Stimulated activated CD4-positive, alpha-beta T cell treated with anti-CD3 and anti-CD28 coated beads, Interleukin-4, amount 100 ng/mL, for 4 hours (primary cell): ENCODE measurements at regions not wholly inside any gene's neighbourhood (a gene's known extent, or its start where the extent isn't known, plus 50 kb on each side); places are given as distances from the start of the nearest gene placed in this dataset.
"Not testable (repeated sequence)": the region's sequence is repeated elsewhere in the genome, so short reads cannot be mapped to it uniquely, and the experiment has no call there.

Experiments
- DNase-seq, 2 experiments: peaks; one replicate each; pipeline ENCODE4 v3.0.0-alpha.2; 2020

DNA sequence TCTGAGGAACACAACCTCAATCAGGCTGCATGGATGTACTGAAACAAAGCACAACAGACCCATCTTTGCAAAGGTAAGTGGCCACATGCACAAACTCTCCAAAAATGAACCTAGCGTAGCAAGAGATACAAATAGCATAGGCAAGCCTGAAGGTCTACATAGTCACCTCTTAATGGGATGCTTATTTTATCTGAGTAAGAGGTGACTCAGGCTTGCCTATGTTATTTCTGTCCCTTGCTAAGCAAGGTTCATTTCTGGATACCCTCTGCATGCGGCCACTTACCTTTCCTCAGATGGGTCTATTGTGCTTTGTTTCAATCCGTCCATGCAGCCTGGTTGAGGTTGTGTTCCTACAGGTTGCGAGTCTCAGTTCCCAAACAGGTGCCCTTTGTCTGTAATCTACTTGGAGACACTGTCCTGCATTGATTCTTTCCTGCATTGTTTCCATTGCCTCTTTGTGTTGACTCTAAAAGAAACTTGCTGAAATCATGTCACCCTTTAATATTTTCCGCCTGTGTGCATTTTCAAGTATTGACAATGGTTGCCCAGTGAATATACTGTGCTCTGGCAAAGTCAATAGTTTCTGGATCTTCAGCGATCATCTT lies 291.8 kb upstream of the LYZL1 start:
- no peak for DNase-seq

DNA sequence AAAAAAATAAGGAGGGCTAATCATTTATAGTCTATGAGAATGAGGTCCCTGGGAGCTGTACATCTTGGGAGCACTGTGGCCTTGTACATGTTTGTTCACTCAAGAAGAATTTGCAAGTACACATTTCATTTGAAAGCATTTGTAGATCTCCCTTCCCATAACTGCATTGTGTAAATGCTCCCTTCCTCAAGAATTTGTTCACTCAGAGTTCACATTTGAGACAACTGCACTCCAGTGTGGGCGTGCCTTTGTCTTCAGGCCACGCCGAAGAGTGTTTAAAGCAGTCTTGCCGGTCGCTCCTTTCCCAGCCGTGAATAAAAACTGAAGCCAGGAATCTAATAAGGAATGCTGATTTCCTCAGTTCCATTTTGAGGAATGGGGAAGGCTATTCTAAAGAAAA lies 291.1 kb upstream of the LYZL1 start:
- no peak for DNase-seq

DNA sequence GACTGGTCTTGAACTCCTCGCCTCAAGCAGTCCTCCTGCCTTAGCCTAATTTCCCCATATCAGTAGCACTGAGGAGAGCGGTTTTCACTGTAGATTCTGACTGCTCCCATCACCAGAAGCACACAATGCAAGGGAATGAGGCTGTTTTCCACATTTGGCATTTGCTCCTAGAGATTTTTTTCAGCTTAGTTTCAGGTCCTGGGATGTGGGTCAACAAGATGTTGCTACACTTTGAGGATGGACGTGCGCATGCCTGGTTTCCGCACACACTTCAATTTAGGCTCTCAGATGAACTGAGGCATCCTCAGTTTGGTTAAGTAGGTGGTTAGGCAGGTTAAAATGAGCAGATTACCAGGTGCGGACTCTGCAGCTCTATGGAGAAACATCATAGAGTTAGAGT lies 287.1 kb upstream of the LYZL1 start:
- no peak for DNase-seq

DNA sequence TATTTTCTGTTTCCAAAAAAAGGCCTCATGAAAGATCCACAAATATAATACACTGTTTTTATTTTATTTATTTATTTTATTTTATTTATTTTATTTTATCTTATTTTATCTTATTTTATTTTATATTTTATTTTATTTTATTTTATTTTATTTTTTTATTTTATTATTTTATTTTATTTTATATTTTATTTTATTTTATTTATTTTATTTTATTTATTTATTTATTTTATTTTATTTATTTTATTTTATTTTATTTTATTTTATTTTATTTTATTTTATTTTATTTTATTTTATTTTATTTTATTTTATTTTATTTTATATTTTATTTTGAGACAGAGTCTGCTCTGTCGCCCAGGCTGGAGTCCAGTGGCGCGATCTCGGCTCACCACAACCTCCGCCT lies 285.9 kb upstream of the LYZL1 start:
- not testable (repeated sequence) for DNase-seq

DNA sequence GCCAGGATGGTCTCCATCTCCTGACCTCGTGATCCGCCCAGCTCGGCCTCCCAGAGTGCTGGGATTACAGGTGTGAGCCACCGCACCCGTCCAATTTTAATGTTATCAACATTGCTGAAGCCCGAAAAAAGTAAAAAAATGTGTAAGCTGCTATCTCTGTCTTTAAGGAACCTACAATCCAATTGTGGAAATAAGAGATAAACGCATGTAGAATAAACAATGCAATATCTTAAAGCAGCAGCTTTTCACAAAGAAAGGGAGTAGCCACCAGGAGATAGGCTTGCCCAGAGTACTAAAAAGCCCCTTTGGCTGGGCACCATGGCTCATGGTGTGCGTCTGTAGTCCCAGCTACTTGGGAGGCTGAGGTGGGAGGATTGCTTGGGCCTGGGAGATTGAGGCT lies 282.9 kb upstream of the LYZL1 start:
- DNase-seq = no peak

DNA sequence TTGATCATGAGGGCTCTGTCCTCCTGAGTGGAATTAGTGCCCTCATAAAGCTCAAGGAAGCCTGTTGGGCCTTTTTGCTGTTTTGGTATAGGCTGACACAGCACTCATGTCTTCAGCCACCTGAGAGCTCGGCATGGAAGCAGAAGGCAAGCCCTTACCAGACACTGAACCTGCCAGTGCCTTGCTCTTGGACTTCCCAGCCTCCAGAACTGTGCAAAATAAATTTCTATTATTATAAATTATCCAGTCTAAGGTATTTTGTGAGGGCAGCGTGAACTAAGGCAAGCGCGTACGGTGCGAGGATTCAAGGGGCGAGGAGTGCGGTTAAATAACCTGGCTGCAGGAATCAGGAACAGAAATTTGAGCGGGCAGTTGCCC lies 281.5 kb upstream of the LYZL1 start:
- no peak for DNase-seq

DNA sequence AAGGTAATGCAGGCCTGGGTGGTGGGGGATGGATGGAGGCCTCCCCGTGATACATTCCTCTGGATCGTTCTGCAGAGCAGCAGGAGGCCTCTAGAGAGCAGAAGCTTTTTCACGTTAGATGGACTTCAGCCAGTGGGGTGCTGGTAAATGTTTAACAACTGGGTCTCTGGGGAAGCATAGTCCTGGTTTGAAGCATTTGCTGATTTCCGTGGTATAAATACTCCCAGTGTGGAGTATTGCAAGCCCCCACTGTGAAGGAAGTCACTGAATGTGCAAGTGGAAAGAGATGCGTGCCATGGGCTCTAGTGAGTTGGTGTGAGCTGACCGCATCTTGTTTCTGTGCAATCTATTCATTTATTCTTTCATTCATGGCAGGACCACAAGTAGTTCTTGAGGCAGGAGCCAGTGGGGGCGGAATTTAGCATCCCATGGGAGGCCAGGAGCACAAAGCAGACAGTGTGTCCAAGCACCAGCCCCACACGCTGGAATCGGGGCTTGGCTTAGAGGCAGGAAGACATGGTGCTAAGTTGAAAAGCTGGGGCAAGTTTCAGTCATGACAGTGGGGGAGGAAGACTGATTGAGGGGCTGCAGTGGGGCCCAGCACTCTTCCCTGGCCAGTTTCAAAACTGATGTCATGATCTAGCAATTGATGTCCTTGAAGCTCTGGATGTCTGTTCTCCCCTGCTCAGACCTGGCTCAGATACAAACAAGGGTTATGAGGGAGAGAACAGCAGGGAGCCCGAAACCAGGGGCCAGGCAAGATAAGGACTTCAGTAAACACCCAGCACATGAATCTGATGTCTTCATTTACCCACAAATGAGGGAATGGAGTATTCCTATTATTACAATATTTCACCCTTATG lies 280.9 kb upstream of the LYZL1 start:
- no peak for DNase-seq

DNA sequence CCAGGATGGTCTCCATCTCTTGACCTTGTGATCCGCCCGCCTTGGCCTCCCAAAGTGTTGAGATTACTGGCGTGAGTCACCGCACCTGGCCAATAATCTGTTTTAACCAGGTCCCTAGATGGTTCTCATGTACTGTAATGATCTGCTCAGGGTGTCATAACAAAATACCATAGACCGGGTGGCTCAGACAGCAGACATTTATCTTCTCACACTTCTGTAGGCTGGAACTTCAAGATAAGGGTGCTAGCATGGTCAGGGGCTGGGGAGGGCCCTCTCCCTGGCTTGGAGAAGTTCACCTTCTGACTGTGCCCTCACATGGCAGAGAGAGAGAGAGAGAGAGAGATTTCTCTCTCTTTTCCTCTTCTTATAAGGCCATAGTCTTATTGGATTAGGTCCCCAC lies 279.4 kb upstream of the LYZL1 start:
- no peak for DNase-seq

DNA sequence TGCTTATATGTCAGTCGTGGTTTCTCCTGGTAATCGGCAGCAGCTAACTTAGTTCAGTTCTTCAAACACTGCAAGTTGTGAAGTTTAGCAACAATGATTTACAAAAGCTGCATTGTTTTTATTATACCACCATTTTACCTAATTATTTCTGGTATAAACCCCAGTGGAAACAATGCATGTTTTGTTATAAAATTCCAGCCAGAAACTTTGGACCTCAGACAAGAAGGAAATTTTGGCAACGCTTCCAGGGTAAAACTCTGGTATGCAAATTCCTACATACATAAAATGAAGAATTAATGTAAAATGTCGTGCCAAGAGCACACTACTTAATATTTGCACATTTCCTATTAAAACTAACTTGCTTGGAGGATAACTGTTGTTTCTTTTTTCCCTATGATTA lies 277.4 kb upstream of the LYZL1 start:
- no peak for DNase-seq

DNA sequence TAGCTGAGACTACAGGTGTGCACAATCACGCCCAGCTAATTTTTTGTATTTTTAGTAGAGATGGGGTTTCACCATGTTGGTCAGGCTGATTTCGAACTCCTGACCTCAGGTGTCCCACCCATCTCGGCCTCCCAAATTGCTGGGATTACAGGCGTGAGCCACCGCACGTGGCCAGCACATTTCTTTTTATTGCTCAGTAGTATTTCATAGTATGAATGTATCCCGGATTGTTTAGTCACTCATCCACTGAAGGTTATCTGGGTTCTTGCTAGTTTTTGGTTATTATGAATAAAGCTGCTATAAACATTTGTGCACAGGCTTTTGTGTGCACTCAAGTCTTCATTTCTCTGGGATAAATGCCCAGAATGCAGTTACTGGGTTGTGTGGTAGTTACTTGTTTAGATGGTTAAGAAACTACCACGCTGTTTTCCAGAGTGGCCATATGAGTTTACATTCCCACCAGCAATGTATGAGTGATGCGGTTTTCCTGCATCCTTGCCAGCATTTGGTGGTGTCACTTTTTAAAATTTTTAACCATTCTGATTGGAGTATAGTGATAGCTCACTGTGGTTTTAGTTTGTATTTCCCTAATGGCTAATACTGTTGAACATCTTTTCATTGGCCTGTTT lies 275.8 kb upstream of the LYZL1 start:
- no peak for DNase-seq

DNA sequence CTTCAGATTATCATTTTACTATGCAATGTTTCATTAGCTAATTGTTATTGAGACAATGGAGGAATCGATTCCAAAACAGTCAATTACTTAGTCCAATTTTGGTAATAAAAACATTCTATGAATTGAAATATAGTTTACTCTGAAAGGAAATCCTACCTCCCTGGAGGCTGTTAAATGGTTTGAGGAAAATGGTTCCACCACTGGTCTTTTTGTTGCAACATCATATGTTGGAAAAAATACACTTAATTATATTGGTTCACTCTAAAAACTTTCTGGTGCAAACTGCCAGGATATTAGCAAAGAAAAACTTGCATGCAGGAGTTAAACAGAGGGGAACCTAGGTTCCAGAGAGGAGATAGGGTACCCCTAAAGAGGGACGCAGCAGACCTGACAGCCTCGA lies 267.3 kb upstream of the LYZL1 start:
- no peak for DNase-seq

DNA sequence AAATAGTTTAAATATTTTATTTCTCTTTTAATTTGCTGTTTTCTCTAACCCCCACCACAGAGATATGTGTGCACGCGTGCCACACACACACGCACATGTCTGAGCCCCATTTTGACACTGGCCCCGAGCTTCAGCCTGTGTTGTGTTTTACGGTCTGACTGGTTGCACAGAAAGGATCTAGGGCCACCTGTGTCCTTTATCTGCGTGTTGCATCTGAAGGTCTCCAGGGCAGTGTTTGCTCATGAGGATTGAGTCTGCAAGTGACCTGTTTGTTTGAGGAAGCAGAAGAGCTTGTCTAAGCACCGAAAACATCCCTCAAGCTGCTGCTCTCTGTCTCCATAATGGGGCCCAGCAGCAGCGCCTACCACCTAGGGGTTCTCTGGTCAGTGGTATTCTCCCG lies 266.4 kb upstream of the LYZL1 start:
- no peak for DNase-seq

DNA sequence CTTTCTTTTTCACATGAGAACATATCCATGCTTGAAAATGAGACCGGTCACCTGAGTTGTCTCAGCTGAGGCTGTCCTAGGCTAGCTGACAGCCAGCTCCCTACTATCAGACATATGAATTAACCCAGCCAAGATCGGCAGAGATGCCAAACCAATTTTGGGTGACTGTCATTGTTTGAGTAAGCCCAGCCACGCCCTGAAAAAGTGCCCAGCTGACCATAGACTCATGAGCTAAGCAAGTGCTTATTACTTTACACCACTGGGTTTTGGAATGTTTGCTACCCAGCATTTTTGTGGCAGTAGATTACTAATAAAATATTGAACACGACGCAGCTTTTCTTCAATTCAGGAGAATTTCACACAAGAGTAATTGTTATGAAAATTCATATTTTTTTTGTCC lies 265.2 kb upstream of the LYZL1 start:
- no peak for DNase-seq

DNA sequence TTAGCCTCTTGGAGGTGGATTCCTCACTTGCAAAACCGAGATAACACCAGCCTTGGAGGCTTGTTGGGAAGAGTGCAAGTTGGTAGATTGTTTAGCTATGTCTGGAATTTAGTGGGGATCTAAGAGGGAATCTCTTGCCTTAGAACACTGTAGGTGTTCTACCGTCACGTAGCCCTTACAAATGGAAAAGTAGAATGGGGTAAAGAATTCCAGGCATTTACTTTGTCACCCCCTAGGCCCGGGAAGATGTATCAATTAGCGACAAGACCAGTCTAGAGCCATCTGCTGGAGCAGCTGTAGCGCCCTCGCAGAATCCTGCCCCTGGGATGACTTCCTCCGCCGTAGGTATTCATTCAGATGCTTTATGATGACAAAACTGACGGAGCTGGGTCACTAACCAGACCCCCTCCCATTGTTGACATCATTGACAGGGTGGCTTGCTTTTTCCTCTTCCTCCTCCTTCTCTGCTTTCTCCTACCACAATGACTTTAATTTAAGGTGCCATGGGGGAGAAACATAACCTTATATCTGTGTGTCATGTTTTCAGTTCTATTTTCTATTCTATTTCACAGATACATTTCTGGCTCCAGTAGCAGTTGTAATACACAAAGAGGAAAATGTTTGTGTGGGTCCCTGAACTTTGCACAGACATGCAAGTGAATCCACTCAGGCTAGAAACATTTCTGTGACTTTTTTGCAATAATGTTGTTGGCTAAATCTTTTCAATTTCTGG lies 262.6 kb upstream of the LYZL1 start:
- DNase-seq = no peak

DNA sequence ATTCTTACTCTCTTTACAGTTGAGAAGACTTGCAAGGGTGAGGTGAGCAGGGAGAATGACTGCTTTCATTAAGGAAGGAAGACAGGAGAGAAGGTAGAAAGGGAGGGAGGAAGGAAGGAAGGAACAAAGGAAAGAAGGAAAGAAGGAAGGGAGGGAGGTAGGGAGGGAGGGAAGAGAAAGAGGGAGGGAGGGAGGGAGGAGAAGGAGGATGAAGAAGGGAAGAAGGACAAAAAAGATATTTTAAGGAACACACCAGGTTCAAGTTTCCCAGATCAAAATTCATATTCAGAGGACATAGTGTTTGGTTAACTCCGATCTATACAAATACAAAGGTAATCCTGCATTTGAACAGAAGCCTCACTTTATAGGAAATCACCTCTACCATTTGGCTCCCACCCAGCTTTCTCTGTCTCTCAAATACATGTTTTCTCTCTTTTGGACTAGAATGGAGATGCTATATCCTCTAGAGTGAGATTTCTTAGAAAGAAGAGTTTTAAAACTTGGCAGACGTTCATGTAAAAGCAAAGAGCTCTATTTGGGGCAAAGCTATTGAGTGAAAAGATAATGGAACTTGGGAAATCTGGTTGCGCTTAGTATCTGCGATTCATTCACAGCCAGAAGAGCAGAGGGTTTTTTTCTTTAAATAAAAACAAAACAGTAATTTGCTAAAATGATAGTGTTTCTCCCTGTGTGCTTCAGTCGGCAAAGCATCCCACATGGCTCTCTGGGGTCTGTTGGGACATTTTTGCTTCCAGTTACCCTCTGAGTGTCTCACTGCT lies 261.9 kb upstream of the LYZL1 start:
- no peak for DNase-seq

DNA sequence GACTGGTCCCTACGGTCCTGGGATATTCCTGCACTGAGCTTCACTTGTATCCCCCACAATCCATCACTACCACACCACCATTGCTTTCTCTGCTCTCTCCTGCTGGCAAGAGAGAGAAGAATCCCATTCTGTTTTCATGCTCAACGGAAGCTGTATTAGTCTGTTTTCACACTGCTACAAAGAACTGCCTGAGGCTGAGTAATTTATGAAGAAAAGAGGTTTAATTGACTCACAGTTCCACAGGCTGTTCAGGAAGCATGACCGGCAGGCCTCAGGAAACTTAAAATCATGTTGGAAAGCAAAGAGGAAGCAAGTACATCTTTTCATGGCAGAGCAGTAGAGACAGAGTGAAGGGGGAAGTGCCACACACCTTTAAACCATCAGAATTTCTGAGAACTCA lies 260.4 kb upstream of the LYZL1 start:
- no peak for DNase-seq

DNA sequence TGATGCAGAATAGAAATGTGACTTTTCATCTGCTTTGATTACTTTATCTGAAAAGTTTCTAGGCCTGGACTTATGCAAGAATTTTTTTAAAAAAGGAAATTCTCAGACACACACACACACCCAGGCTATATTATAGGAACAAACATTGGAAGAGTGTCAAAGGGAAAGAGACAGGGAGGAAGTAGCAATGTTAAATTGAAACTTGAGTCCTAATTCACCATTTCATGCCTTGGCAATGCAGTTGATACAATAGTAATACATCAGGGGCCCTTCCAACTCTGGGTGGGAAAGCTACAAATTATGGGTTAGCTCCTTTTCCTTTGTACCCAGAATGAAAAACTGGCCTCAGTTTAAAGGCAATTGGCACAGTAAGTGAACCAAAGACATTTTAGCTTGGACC lies 258.0 kb upstream of the LYZL1 start:
- no peak for DNase-seq

DNA sequence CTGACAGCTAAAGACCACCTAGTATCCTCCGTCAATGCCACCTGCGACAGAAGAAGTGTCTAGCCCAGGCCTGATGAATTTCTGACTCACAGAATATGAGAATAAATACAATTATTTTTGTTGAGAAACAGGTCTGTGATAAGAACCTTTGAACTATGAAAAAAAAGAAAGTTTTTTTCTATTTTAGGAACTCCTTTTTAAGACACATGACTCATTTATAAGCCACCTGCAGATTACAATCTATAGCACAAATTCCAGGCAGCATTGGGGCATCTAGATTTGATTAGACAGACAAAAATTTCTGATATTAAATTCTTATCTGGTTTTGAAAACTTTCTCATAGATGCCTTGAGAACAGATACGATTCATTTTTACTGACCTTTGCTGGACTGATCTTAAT lies 256.7 kb upstream of the LYZL1 start:
- DNase-seq = no peak

DNA sequence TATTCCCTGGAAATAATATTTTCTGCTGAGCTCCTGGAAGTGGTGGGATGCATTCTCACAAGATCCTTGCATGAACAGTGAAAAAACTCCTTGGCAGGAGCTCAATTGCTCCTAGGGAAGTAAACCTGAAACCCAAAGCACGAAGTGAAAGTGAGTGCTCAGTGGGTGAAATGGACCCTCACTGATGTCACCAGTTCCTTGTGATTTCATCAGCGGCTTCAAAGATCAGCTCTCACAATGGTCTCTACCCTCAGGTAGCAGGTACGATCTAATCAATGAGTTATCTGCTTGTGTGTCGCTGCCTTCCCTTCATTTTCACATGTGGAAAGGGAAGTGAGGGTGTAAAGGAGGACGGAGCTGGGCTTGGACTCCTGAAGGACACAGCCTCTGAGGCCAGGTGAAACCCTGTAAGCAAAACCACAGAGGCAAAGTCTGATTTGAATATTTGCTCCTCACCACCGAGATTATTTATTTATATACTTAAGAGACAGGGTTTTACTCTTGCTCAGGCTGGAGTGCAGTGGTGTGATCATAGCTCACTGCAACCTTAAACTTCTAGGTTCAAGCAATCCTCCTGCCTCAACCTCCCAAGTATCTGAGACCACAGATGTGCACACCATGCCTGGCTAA lies 255.4 kb upstream of the LYZL1 start:
- DNase-seq = no peak

DNA sequence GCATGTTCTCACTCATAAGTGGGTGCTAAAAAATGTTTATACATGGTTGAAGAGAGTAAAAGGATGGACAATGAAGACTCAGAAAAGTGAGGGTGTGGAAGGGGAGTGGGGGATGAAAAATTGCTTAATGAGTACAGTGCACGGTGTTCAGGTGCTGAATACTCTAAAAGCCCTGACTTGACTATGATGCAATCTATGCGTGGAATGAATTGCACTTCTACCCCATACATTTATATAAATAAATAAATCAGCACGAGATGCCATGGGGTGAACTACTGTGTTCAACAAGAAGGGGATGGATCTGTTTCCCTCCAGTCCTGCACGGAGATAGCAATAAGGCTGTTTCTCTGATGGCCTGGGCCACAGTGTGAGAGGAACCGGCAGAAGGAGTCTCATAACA lies 254.3 kb upstream of the LYZL1 start:
- DNase-seq = no peak

DNA sequence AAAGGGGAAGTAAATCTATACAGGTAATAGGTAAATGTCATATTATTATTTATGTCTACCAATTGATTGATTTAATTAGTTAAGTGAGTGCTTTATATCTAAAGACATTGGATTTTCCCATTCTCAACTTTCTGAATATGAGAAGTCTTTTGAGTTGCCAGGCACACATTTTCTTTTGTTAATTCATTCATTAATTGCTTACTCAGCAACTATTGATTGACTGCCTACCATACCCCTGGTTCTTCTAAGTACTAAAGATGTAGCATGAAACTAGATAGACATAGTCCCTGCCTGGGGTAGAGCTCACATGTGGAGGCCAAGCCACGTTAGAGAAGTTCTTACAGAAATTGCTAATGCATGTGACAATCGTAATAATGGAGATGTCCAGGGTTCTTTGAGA lies 253.1 kb upstream of the LYZL1 start:
- DNase-seq = no peak

DNA sequence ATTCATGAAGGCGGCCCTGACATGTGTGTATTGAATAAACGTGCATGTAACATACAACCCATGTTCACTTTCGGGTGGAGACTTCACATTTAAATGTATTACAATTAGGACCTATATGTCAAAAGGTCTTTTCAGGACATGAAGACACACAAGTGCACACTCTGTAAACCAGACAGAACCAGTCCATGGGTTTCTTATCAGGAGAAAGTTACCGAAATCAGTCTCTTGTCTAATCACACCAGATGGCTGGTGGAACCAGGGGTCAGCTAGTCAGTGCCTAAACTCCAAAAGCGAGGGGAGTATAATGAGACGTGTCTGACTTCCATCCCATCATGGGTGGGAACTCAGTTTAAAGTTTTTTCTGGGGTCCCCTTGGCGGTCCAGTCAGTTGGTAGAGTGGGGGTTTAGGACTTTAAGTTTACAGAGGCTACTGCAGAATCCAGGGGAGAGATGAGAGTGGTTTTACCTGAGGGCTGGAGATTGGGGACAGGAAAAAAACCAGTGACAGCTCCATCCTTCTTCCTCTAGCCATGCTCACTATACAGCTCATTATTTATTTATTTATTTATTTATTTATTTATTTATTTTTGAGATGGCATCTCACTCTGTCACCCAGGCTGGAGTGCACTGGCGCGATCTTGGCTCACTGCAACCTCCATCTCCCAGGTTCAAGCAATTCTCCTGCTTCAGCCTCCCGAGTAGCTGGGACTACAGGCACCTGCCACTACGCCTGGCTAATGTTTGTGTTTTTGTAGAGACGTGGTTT lies 251.3 kb upstream of the LYZL1 start:
- no peak for DNase-seq
